Stimulated activated naive CD4-positive, alpha-beta T cell treated with Interleukin-2 at 50 U/mL for 16 hours (primary cell): ENCODE measurements at regions not wholly inside any gene's neighbourhood (a gene's known extent, or its start where the extent isn't known, plus 50 kb on each side); places are given as distances from the start of the nearest gene placed in this dataset.
"Not testable (repeated sequence)": the region's sequence is repeated elsewhere in the genome, so short reads cannot be mapped to it uniquely, and the experiment has no call there.

Experiments used
- DNase-seq: peaks from one replicate; lab custom pipeline; 2025; lab: John Stamatoyannopoulos, UW

- DNase-seq: no peak
These were observed 439.4 kb upstream of the KLF12 start for GRCh38 chr13:74573654-74574053.

GRCh38 chr13:74571811-74572210, 437.6 kb upstream of the KLF12 start:
- DNase-seq: no peak

GRCh38 chr13:74570834-74571233, 436.6 kb upstream of the KLF12 start:
- DNase-seq: no peak

GRCh38 chr13:74570046-74570445, 435.8 kb upstream of the KLF12 start:
- no peak for DNase-seq

GRCh38 chr13:74569251-74569650, 435.0 kb upstream of the KLF12 start:
- no peak for DNase-seq

GRCh38 chr13:74567485-74567884, 433.3 kb upstream of the KLF12 start:
- no peak for DNase-seq

- no peak for DNase-seq
These were observed 428.2 kb upstream of the KLF12 start for GRCh38 chr13:74562381-74562780.

GRCh38 chr13:74561155-74561554, 427.0 kb upstream of the KLF12 start:
- no peak for DNase-seq

GRCh38 chr13:74560325-74560724, 426.1 kb upstream of the KLF12 start:
- no peak for DNase-seq

- no peak for DNase-seq
These were observed 423.7 kb upstream of the KLF12 start for GRCh38 chr13:74557870-74558269.

GRCh38 chr13:74555651-74556420, 421.6 kb upstream of the KLF12 start:
- no peak for DNase-seq

GRCh38 chr13:74555276-74555625, 421.0 kb upstream of the KLF12 start:
- no peak for DNase-seq

GRCh38 chr13:74554569-74555275, 420.5 kb upstream of the KLF12 start:
- no peak for DNase-seq

GRCh38 chr13:74550039-74550438, 415.8 kb upstream of the KLF12 start:
- no peak for DNase-seq

- DNase-seq: not testable (repeated sequence)
These were observed 402.4 kb upstream of the KLF12 start for GRCh38 chr13:74536649-74537048.

- no peak for DNase-seq
These were observed 399.0 kb upstream of the KLF12 start for GRCh38 chr13:74533226-74533625.

- no peak for DNase-seq
These were observed 395.8 kb upstream of the KLF12 start for GRCh38 chr13:74530011-74530410.

GRCh38 chr13:74528734-74529513, 394.7 kb upstream of the KLF12 start:
- DNase-seq: no peak

- DNase-seq: no peak
These were observed 388.9 kb upstream of the KLF12 start for GRCh38 chr13:74523057-74523456.

- no peak for DNase-seq
These were observed 377.3 kb upstream of the KLF12 start for GRCh38 chr13:74511523-74511922.

GRCh38 chr13:74487091-74487722, 353.0 kb upstream of the KLF12 start:
- no peak for DNase-seq

GRCh38 chr13:74485757-74486156, 351.6 kb upstream of the KLF12 start:
- no peak for DNase-seq
